Fibroblast of mammary gland (primary cell): ENCODE measurements at regions not wholly inside any gene's neighbourhood (a gene's known extent, or its start where the extent isn't known, plus 50 kb on each side); places are given as distances from the start of the nearest gene placed in this dataset.
A peak's percentile ranks its signal among the peaks of the same experiment; 100 is the strongest.
"Not testable (repeated sequence)": the region's sequence is repeated elsewhere in the genome, so short reads cannot be mapped to it uniquely, and the experiment has no call there.

Experiments used
- DNase-seq: peaks from one replicate; pipeline ENCODE4 v3.0.0-alpha.2; 2010; ENCODE audit warnings: low read depth
- H3K4me3 ChIP-seq: 2 replicates; pipeline ENCODE4 v1.5.1; 2011; ENCODE audit warnings: low read depth, mild to moderate bottlenecking, low read length, moderate library complexity; ENCODE audit not compliant: control insufficient read depth
- CTCF ChIP-seq: conservative IDR thresholded peaks from 2 replicates; pipeline ENCODE4 v1.5.1; 2011; ENCODE audit warnings: low read depth, low read length, inconsistent platforms; ENCODE audit not compliant: control insufficient read depth, insufficient read depth

- no peak overlapping the region for H3K4me3 ChIP-seq
- peak; percentile 6 for DNase-seq
- no peak for TF ChIP-seq CTCF
These were observed 487.0 kb upstream of the PTCHD4 start for GRCh38 chr6:48597951-48598350.

GRCh38 chr6:48596830-48597229, 485.8 kb upstream of the PTCHD4 start:
- no peak overlapping the region for H3K4me3 ChIP-seq
- TF ChIP-seq CTCF = no peak
- DNase-seq = no peak

- not testable (repeated sequence) for H3K4me3 ChIP-seq, DNase-seq
These were observed 480.2 kb upstream of the PTCHD4 start for GRCh38 chr6:48591158-48591557.

- TF ChIP-seq CTCF = no peak
- DNase-seq = no peak
- no peak overlapping the region for H3K4me3 ChIP-seq
These were observed 473.8 kb upstream of the PTCHD4 start for GRCh38 chr6:48584846-48585245.

DNA sequence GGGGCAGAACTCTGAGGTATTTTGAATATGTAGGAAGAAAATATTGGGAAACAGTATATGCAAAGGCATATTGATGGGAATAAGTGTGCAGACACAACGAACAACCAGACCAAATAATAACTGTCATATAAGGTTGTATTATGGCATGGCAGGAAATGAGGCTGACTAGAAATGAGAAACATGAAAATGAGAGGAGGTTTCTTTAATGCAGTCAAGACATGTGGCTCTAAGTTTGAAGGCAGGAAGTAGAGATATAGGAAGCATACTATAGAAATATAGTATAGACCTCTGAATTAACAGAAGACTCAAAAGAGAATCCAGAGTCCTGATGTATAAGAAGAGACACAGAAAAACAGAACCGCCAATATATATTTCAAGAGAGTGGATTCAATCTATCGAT, 459.7 kb upstream of the PTCHD4 start:
- no peak for TF ChIP-seq CTCF
- no peak for DNase-seq
- H3K4me3 ChIP-seq = no peak overlapping the region

GRCh38 chr6:48568856-48569255, 457.9 kb upstream of the PTCHD4 start:
- DNase-seq = no peak
- no peak overlapping the region for H3K4me3 ChIP-seq
- TF ChIP-seq CTCF = no peak

- H3K4me3 ChIP-seq = no peak overlapping the region
- DNase-seq = peak; percentile 3
- TF ChIP-seq CTCF = no peak
These were observed 456.0 kb upstream of the PTCHD4 start for GRCh38 chr6:48567016-48567415.
